H54 (cell line): ENCODE measurements at regions not wholly inside any gene's neighbourhood (a gene's known extent, or its start where the extent isn't known, plus 50 kb on each side); places are given as distances from the start of the nearest gene placed in this dataset.
"Not testable (repeated sequence)": the region's sequence is repeated elsewhere in the genome, so short reads cannot be mapped to it uniquely, and the experiment has no call there.

Experiments
- DNase-seq: peaks from one replicate; pipeline ENCODE4 v3.0.0; 2011; ENCODE audit warnings: low spot score, mixed read lengths; ENCODE audit not compliant: insufficient read length
- FAIRE-seq: peaks from 3 replicates; lab custom pipeline; 2011; peaks lifted over from hg19 to GRCh38; lab: Jason Lieb, UNC
- POLR2A ChIP-seq: IDR thresholded peaks from 2 replicates; pipeline ENCODE4 v1.6.1; 2011; ENCODE audit warnings: low read depth, mild to moderate bottlenecking, low read length

- FAIRE-seq, DNase-seq: not testable (repeated sequence)
Observed at GRCh38 chr10:61818251-61818650, 83.2 kb upstream of the ARID5B start.

- no peak for TF ChIP-seq POLR2A
- FAIRE-seq: no peak
- DNase-seq: no peak
Observed at GRCh38 chr10:61819208-61819607, 82.3 kb upstream of the ARID5B start.

GRCh38 chr10:61821153-61821552 is 80.3 kb upstream of the ARID5B start:
- TF ChIP-seq POLR2A: no peak
- FAIRE-seq (no peak), DNase-seq (no peak)

GRCh38 chr10:61821693-61822092 is 79.8 kb upstream of the ARID5B start:
- DNase-seq: no peak
- FAIRE-seq: no peak
- TF ChIP-seq POLR2A: no peak

GRCh38 chr10:61822096-61822495 is 79.4 kb upstream of the ARID5B start:
- FAIRE-seq (no peak), DNase-seq (no peak)
- no peak for TF ChIP-seq POLR2A

GRCh38 chr10:61822781-61823230 is 78.7 kb upstream of the ARID5B start:
- FAIRE-seq (no peak), DNase-seq (no peak)

GRCh38 chr10:61825001-61825400 is 76.5 kb upstream of the ARID5B start:
- DNase-seq: no peak
- FAIRE-seq: no peak
- TF ChIP-seq POLR2A: no peak

More at GRCh38 chr10:61822781-61823230, 78.7 kb upstream of the ARID5B start:
- no peak for TF ChIP-seq POLR2A

GRCh38 chr10:61825628-61826027 is 75.9 kb upstream of the ARID5B start:
- no peak for TF ChIP-seq POLR2A
- FAIRE-seq (no peak), DNase-seq (no peak)

GRCh38 chr10:61828034-61828433 is 73.5 kb upstream of the ARID5B start:
- DNase-seq: no peak
- FAIRE-seq: no peak
- no peak for TF ChIP-seq POLR2A

GRCh38 chr10:61828788-61829187 is 72.7 kb upstream of the ARID5B start:
- TF ChIP-seq POLR2A: no peak
- no peak for FAIRE-seq

GRCh38 chr10:61830072-61830845 is 71.2 kb upstream of the ARID5B start:
- DNase-seq (no peak), FAIRE-seq (no peak)
- TF ChIP-seq POLR2A: no peak

More at GRCh38 chr10:61828788-61829187, 72.7 kb upstream of the ARID5B start:
- DNase-seq: no peak

GRCh38 chr10:61830846-61831273 is 70.6 kb upstream of the ARID5B start:
- TF ChIP-seq POLR2A: no peak
- FAIRE-seq (no peak), DNase-seq (no peak)

GRCh38 chr10:61832866-61833481 is 68.5 kb upstream of the ARID5B start:
- no peak for DNase-seq
- no peak for TF ChIP-seq POLR2A
- no peak for FAIRE-seq

- no peak for TF ChIP-seq POLR2A
- FAIRE-seq (no peak), DNase-seq (no peak)
Observed at GRCh38 chr10:61834519-61834918, 67.0 kb upstream of the ARID5B start.
